Gastroesophageal sphincter (tissue), 4 donors: ENCODE measurements at regions not wholly inside any gene's neighbourhood (a gene's known extent, or its start where the extent isn't known, plus 50 kb on each side); places are given as distances from the start of the nearest gene placed in this dataset.

Source experiments
- ATAC-seq: fragments of 150-250 bp; one replicate; pipeline ENCODE4 v1.9.1; 2016; ENCODE audit warnings: mild to moderate bottlenecking, moderate library complexity
- H3K27ac ChIP-seq, 4 donors: fragments of 200-600 bp; sonication (generic) in 3 of 4; 1 replicate in 3 of 4; 2 replicates in 1 of 4; pipeline ENCODE4 v1.5.1; 2016 to 2019
- H3K27me3 ChIP-seq: fragments of 200-600 bp; sonication (generic); one replicate; pipeline ENCODE4 v1.5.1; 2019
- H3K36me3 ChIP-seq, 2 donors: fragments of 200-600 bp; sonication (generic); one replicate each; pipeline ENCODE4 v1.5.1; 2019; ENCODE audit warnings: control low read depth in 1 of 2
- H3K4me1 ChIP-seq, 3 donors: fragments of 200-600 bp; sonication (generic); 1 replicate in 2 of 3; 2 replicates in 1 of 3; pipeline ENCODE4 v1.5.1; 2016 to 2019; ENCODE audit warnings: control low read depth in 2 of 3
- H3K4me3 ChIP-seq, 2 donors: fragments of 200-600 bp; sonication (generic); one replicate each; pipeline ENCODE4 v1.5.1; 2019; ENCODE audit warnings: mild to moderate bottlenecking in 1 of 2, moderate library complexity in 1 of 2
- H3K9me3 ChIP-seq, 3 donors: fragments of 200-600 bp; sonication (generic); one replicate each; pipeline ENCODE4 v1.5.1; 2017 to 2019; ENCODE audit warnings: control low read depth in 2 of 3
- EP300 ChIP-seq: sonication (generic); formaldehyde crosslinking; IDR thresholded peaks from one replicate; pipeline ENCODE4 v1.6.1; 2017; ENCODE audit warnings: antibody characterized with exemption, mild to moderate bottlenecking
- POLR2A ChIP-seq, 2 donors: fragments of 450-650 bp; IDR thresholded peaks; one replicate each; pipeline ENCODE4 v1.6.1; 2017; ENCODE audit warnings: antibody characterized with exemption in 2 of 2, mild to moderate bottlenecking in 2 of 2, moderate library complexity in 1 of 2
- POLR2AphosphoS5 ChIP-seq: sonication (generic); formaldehyde crosslinking; IDR thresholded peaks from one replicate; pipeline ENCODE4 v1.6.1; 2017; ENCODE audit warnings: antibody characterized with exemption
- WGBS, 2 donors: methylation state at CpG; one replicate each; pipeline ENCODE4 v1.1.5; 2018; ENCODE audit warnings: low coverage in 1 of 2; 5-methylcytosine and 5-hydroxymethylcytosine counted together
- TF ChIP-seq, protein P1 (sequence below), 4 experiments: fragments of 200-600 bp in 2 of 4; fragments of 450-650 bp in 2 of 4; sonication (generic) in 1 of 4; IDR thresholded peaks; one replicate each; pipeline ENCODE4 v1.5.1; 2017 to 2019; ENCODE audit warnings: antibody characterized with exemption in 4 of 4, mild to moderate bottlenecking in 2 of 4, moderate library complexity in 2 of 4

- Histone ChIP-seq H3K27me3 (no peaks in the 10 kb centered on the region), H3K4me1 (peaks cover 0 to 19% (median 0%) of the 10 kb centered on the region in 3 donors), H3K9me3 (peaks cover 0 to under 1% (median 0%) of the 10 kb centered on the region in 3 donors), H3K27ac (no peak overlapping the region), H3K4me3 (no peak overlapping the region), H3K36me3 (no peaks in the 10 kb centered on the region)
- TF ChIP-seq EP300 (no peak), POLR2A (IDR thresholded peaks at IDR 0.05) (no peak), POLR2AphosphoS5 (no peak)
- TF ChIP-seq, protein P1, sequence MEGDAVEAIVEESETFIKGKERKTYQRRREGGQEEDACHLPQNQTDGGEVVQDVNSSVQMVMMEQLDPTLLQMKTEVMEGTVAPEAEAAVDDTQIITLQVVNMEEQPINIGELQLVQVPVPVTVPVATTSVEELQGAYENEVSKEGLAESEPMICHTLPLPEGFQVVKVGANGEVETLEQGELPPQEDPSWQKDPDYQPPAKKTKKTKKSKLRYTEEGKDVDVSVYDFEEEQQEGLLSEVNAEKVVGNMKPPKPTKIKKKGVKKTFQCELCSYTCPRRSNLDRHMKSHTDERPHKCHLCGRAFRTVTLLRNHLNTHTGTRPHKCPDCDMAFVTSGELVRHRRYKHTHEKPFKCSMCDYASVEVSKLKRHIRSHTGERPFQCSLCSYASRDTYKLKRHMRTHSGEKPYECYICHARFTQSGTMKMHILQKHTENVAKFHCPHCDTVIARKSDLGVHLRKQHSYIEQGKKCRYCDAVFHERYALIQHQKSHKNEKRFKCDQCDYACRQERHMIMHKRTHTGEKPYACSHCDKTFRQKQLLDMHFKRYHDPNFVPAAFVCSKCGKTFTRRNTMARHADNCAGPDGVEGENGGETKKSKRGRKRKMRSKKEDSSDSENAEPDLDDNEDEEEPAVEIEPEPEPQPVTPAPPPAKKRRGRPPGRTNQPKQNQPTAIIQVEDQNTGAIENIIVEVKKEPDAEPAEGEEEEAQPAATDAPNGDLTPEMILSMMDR (IDR thresholded peaks at IDR 0.05): no peak
- ATAC-seq: no peak
- 63 to 100% methylated on average over 2 to 6 of the region's 10 CpGs for WGBS, 2 donors
Measured at GRCh38 chr3:43178891-43179366, 73.0 kb upstream of the POMGNT2 start.

DNA sequence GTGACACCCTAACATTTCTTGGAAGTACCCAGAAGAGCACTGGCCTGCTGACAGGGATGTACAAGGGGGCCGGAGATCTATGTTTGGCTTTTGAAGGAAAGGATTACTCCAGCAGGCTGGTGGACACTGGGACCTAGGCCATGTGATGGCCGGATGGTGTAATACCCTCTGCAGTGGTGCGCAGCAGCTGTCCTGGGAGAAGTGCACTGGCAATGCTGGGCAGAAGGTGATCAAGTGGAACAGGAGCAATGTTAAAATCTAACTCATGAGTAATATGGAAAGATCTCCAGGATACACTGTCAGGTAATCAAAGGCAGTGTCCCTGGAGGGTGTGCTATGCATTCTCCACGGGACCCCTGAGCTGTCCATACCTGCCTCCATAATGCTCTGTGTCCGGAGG lies 71.2 kb upstream of the POMGNT2 start:
- no peak for ATAC-seq
- WGBS, 2 donors: 100% methylated on average over 3 of the region's 5 CpGs; no CpG with 5 or more reads in 1 of the 2 donors
- H3K36me3 ChIP-seq: no peaks in the 10 kb centered on the region
- no peaks in the 10 kb centered on the region for H3K27me3 ChIP-seq
- peaks cover 0 to 4% (median 0%) of the 10 kb centered on the region in 3 donors for H3K9me3 ChIP-seq
- peaks cover 0 to 19% (median 0%) of the 10 kb centered on the region in 3 donors for H3K4me1 ChIP-seq
- TF ChIP-seq POLR2A (IDR thresholded peaks at IDR 0.05): no peak
- TF ChIP-seq, protein P1 (IDR thresholded peaks at IDR 0.05): no peak
- TF ChIP-seq POLR2AphosphoS5: no peak
- TF ChIP-seq EP300: no peak
- H3K27ac ChIP-seq: no peak overlapping the region
- H3K4me3 ChIP-seq: no peak overlapping the region

GRCh38 chr3:43176666-43177065 lies 70.8 kb upstream of the POMGNT2 start:
- no peaks in the 10 kb centered on the region for H3K36me3 ChIP-seq
- no peaks in the 10 kb centered on the region for H3K27me3 ChIP-seq
- H3K4me1 ChIP-seq: peaks cover 0 to 19% (median 0%) of the 10 kb centered on the region in 3 donors
- no peak overlapping the region for H3K4me3 ChIP-seq
- no peak overlapping the region for H3K27ac ChIP-seq
- ATAC-seq: no peak
- TF ChIP-seq EP300: no peak
- H3K9me3 ChIP-seq: peaks cover 0 to 4% (median 0%) of the 10 kb centered on the region in 3 donors
- WGBS, 2 donors: 44 to 62% methylated on average over 2 to 4 of the region's 4 CpGs

GRCh38 chr3:43175541-43175940 lies 69.7 kb upstream of the POMGNT2 start:
- no peak overlapping the region for H3K27ac ChIP-seq
- WGBS, 2 donors: 88% methylated on average over 5 of the region's 5 CpGs; no CpG with 5 or more reads in 1 of the 2 donors
- H3K9me3 ChIP-seq: peaks cover 0 to 4% (median 0%) of the 10 kb centered on the region in 3 donors
- no peaks in the 10 kb centered on the region for H3K36me3 ChIP-seq
- H3K4me3 ChIP-seq: no peak overlapping the region
- peaks cover 0 to 13% (median 0%) of the 10 kb centered on the region in 3 donors for H3K4me1 ChIP-seq
- TF ChIP-seq POLR2A (IDR thresholded peaks at IDR 0.05) (no peak), EP300 (no peak), POLR2AphosphoS5 (no peak)
- TF ChIP-seq, protein P1 (IDR thresholded peaks at IDR 0.05): no peak
- ATAC-seq: no peak
- H3K27me3 ChIP-seq: no peaks in the 10 kb centered on the region

GRCh38 chr3:43173949-43174348 lies 68.1 kb upstream of the POMGNT2 start:
- no peak overlapping the region for H3K4me3 ChIP-seq
- ATAC-seq: no peak
- H3K36me3 ChIP-seq: no peaks in the 10 kb centered on the region
- H3K27me3 ChIP-seq: no peaks in the 10 kb centered on the region
- TF ChIP-seq POLR2A (IDR thresholded peaks at IDR 0.05): no peak
- no peak for TF ChIP-seq POLR2AphosphoS5
- no peak for TF ChIP-seq EP300
- TF ChIP-seq, protein P1 (IDR thresholded peaks at IDR 0.05): no peak
- no peak overlapping the region for H3K27ac ChIP-seq
- peaks cover 0 to 4% (median 0%) of the 10 kb centered on the region in 3 donors for H3K9me3 ChIP-seq
- H3K4me1 ChIP-seq: no peaks in the 10 kb centered on the region
